ENCODE measurements at regions not wholly inside any gene's neighbourhood (a gene's known extent, or its start where the extent isn't known, plus 50 kb on each side); places are given as distances from the start of the nearest gene placed in this dataset.

GRCh38 chr14:66414511-66414910 is 71.7 kb upstream of the CCDC196 start:
- Histone ChIP-seq H3K4me3 (ENCODE audit: low read length) (no peak overlapping the region), H3K27me3 (ENCODE audit: control insufficient read depth, insufficient read depth, low read length) (no peaks in the 10 kb centered on the region), H3K4me1 (ENCODE audit: control insufficient read depth, insufficient read depth, low read length) (no peaks in the 10 kb centered on the region), H3K9me3 (ENCODE audit: control insufficient read depth, insufficient read depth, low read length) (no peaks in the 10 kb centered on the region), H3K27ac (ENCODE audit: low read length) (no peak overlapping the region), H3K36me3 (ENCODE audit: control insufficient read depth, insufficient read depth, low read length) (no peaks in the 10 kb centered on the region)
- H3K36me3 Mint-ChIP-seq: no peaks in the 10 kb centered on the region
- H3K4me3 Mint-ChIP-seq: no peak overlapping the region
- TF ChIP-seq, protein P1, sequence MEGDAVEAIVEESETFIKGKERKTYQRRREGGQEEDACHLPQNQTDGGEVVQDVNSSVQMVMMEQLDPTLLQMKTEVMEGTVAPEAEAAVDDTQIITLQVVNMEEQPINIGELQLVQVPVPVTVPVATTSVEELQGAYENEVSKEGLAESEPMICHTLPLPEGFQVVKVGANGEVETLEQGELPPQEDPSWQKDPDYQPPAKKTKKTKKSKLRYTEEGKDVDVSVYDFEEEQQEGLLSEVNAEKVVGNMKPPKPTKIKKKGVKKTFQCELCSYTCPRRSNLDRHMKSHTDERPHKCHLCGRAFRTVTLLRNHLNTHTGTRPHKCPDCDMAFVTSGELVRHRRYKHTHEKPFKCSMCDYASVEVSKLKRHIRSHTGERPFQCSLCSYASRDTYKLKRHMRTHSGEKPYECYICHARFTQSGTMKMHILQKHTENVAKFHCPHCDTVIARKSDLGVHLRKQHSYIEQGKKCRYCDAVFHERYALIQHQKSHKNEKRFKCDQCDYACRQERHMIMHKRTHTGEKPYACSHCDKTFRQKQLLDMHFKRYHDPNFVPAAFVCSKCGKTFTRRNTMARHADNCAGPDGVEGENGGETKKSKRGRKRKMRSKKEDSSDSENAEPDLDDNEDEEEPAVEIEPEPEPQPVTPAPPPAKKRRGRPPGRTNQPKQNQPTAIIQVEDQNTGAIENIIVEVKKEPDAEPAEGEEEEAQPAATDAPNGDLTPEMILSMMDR (IDR thresholded peaks at IDR 0.05): no peak
- no peaks in the 10 kb centered on the region for H3K4me1 Mint-ChIP-seq
- WGBS (ENCODE audit: insufficient coverage): 83% methylated on average over 1 of the region's 1 CpG
- peaks cover 2 to 6% of the 10 kb centered on the region in 2 donors for H3K27me3 Mint-ChIP-seq (ENCODE audit: low read depth in 2 of 2)
- ATAC-seq (no peak), DNase-seq (no peak)
- H3K9me3 Mint-ChIP-seq: no peaks in the 10 kb centered on the region
- intact Hi-C loops (cut with micrococcal nuclease): no loop called here
- H3K27ac Mint-ChIP-seq: no peak overlapping the region

- no peaks in the 10 kb centered on the region for H3K36me3 Mint-ChIP-seq
- Histone ChIP-seq H3K27me3 (ENCODE audit: control insufficient read depth, insufficient read depth, low read length) (no peaks in the 10 kb centered on the region), H3K36me3 (ENCODE audit: control insufficient read depth, insufficient read depth, low read length) (no peaks in the 10 kb centered on the region), H3K27ac (ENCODE audit: low read length) (no peak overlapping the region), H3K4me1 (ENCODE audit: control insufficient read depth, insufficient read depth, low read length) (no peaks in the 10 kb centered on the region), H3K4me3 (ENCODE audit: low read length) (no peak overlapping the region), H3K9me3 (ENCODE audit: control insufficient read depth, insufficient read depth, low read length) (no peaks in the 10 kb centered on the region)
- intact Hi-C loops (cut with micrococcal nuclease): no loop called here
- H3K27me3 Mint-ChIP-seq (ENCODE audit: low read depth in 2 of 2): no peaks in the 10 kb centered on the region
- WGBS (ENCODE audit: insufficient coverage): 94% methylated on average over 2 of the region's 2 CpGs
- no peak overlapping the region for H3K27ac Mint-ChIP-seq
- ATAC-seq (no peak), DNase-seq (no peak)
- H3K4me1 Mint-ChIP-seq: no peaks in the 10 kb centered on the region
- no peaks in the 10 kb centered on the region for H3K9me3 Mint-ChIP-seq
- TF ChIP-seq, protein P1 (IDR thresholded peaks at IDR 0.05): no peak
- H3K4me3 Mint-ChIP-seq: no peak overlapping the region
Observed at GRCh38 chr14:66420251-66421006, 65.7 kb upstream of the CCDC196 start.

- ATAC-seq: no peak
- no peaks in the 10 kb centered on the region for H3K27me3 Mint-ChIP-seq (ENCODE audit: low read depth in 2 of 2)
- TF ChIP-seq, protein P1 (IDR thresholded peaks at IDR 0.05): no peak
- no peaks in the 10 kb centered on the region for H3K36me3 Mint-ChIP-seq
- no peaks in the 10 kb centered on the region for H3K36me3 ChIP-seq (ENCODE audit: control insufficient read depth, insufficient read depth, low read length)
- H3K4me3 ChIP-seq (ENCODE audit: low read length): no peak overlapping the region
- no peaks in the 10 kb centered on the region for H3K9me3 ChIP-seq (ENCODE audit: control insufficient read depth, insufficient read depth, low read length)
- no peak overlapping the region for H3K4me3 Mint-ChIP-seq
- H3K4me1 ChIP-seq (ENCODE audit: control insufficient read depth, insufficient read depth, low read length): no peaks in the 10 kb centered on the region
- no peak overlapping the region for H3K27ac Mint-ChIP-seq
- no peaks in the 10 kb centered on the region for H3K4me1 Mint-ChIP-seq
- 91% methylated on average over 6 of the region's 6 CpGs for WGBS (ENCODE audit: insufficient coverage)
- DNase-seq: no peak
- H3K27ac ChIP-seq (ENCODE audit: low read length): no peak overlapping the region
- intact Hi-C loops (cut with micrococcal nuclease): no loop called here
- no peaks in the 10 kb centered on the region for H3K27me3 ChIP-seq (ENCODE audit: control insufficient read depth, insufficient read depth, low read length)
- no peaks in the 10 kb centered on the region for H3K9me3 Mint-ChIP-seq
Observed at GRCh38 chr14:66421990-66422946, 63.9 kb upstream of the CCDC196 start.

All from natural killer cell (primary cell).